G401.6 (cell line): ENCODE measurements at regions not wholly inside any gene's neighbourhood (a gene's known extent, or its start where the extent isn't known, plus 50 kb on each side); places are given as distances from the start of the nearest gene placed in this dataset.

ENCODE experiments used
- FAIRE-seq: peaks from 2 replicates; lab custom pipeline; 2012; peaks lifted over from hg19 to GRCh38; lab: Jason Lieb, UNC

- FAIRE-seq: no peak
Measured at GRCh38 chr2:15842758-15843666, 97.3 kb upstream of the MYCN start.

GRCh38 chr2:15844211-15844801, 96.0 kb upstream of the MYCN start:
- FAIRE-seq: no peak

GRCh38 chr2:15845294-15845693, 95.1 kb upstream of the MYCN start:
- no peak for FAIRE-seq

GRCh38 chr2:15845737-15846405, 94.5 kb upstream of the MYCN start:
- no peak for FAIRE-seq

- no peak for FAIRE-seq
Measured at GRCh38 chr2:15846626-15847025, 93.7 kb upstream of the MYCN start.

GRCh38 chr2:15850534-15850933, 89.8 kb upstream of the MYCN start:
- FAIRE-seq: no peak

- FAIRE-seq: no peak
Measured at GRCh38 chr2:15851076-15851693, 89.2 kb upstream of the MYCN start.

- no peak for FAIRE-seq
Measured at GRCh38 chr2:15852811-15853210, 87.5 kb upstream of the MYCN start.

- FAIRE-seq: no peak
Measured at GRCh38 chr2:15853903-15854302, 86.4 kb upstream of the MYCN start.

- FAIRE-seq: no peak
Measured at GRCh38 chr2:15855766-15856260, 84.5 kb upstream of the MYCN start.

- FAIRE-seq: no peak
Measured at GRCh38 chr2:15856318-15856717, 84.0 kb upstream of the MYCN start.

GRCh38 chr2:15858466-15858865, 81.9 kb upstream of the MYCN start:
- FAIRE-seq: no peak

GRCh38 chr2:15860051-15860663, 80.2 kb upstream of the MYCN start:
- FAIRE-seq: no peak

GRCh38 chr2:15860760-15861159, 79.6 kb upstream of the MYCN start:
- no peak for FAIRE-seq

- FAIRE-seq: no peak
Measured at GRCh38 chr2:15861172-15861822, 79.1 kb upstream of the MYCN start.

- FAIRE-seq: no peak
Measured at GRCh38 chr2:15861898-15862297, 78.5 kb upstream of the MYCN start.

GRCh38 chr2:15863089-15863488, 77.3 kb upstream of the MYCN start:
- peak; percentile 3 for FAIRE-seq

GRCh38 chr2:15863494-15864175, 76.7 kb upstream of the MYCN start:
- no peak for FAIRE-seq

- no peak for FAIRE-seq
Measured at GRCh38 chr2:15864176-15864769, 76.1 kb upstream of the MYCN start.

- no peak for FAIRE-seq
Measured at GRCh38 chr2:15865923-15866322, 74.4 kb upstream of the MYCN start.
